Thymus (tissue), 11 donors: ENCODE measurements at regions not wholly inside any gene's neighbourhood (a gene's known extent, or its start where the extent isn't known, plus 50 kb on each side); places are given as distances from the start of the nearest gene placed in this dataset.

ENCODE experiments used
- DNase-seq, 9 donors: peaks; one replicate each; pipeline ENCODE4 v3.0.0-alpha.2; 2013; ENCODE audit warnings: low spot score in 9 of 9, low read depth in 6 of 9, missing footprints in 1 of 9
- H3K27ac ChIP-seq, 2 donors: one replicate each; pipeline ENCODE4 v1.5.1; 2013; ENCODE audit warnings: control low read depth in 1 of 2, low read depth in 1 of 2, low read length in 1 of 2, mild to moderate bottlenecking in 1 of 2, moderate library complexity in 1 of 2
- H3K27me3 ChIP-seq, 2 donors: one replicate each; pipeline ENCODE4 v1.5.1; 2013; ENCODE audit warnings: low read length in 1 of 2; ENCODE audit not compliant: control insufficient read depth in 2 of 2, insufficient read depth in 1 of 2
- H3K36me3 ChIP-seq, 2 donors: one replicate each; pipeline ENCODE4 v1.5.1; 2013; ENCODE audit warnings: low read length in 1 of 2, mild to moderate bottlenecking in 1 of 2, moderate library complexity in 1 of 2; ENCODE audit not compliant: control insufficient read depth in 2 of 2, insufficient read depth in 2 of 2
- H3K4me1 ChIP-seq, 2 donors: one replicate each; pipeline ENCODE4 v1.5.1; 2013; ENCODE audit warnings: low read length in 2 of 2; ENCODE audit not compliant: control insufficient read depth in 2 of 2, insufficient read depth in 2 of 2
- H3K4me3 ChIP-seq, 2 donors: one replicate each; pipeline ENCODE4 v1.5.1; 2013; ENCODE audit warnings: low read length in 2 of 2, control low read depth in 1 of 2, mild to moderate bottlenecking in 1 of 2
- H3K9me3 ChIP-seq, 2 donors: one replicate each; pipeline ENCODE4 v1.5.1; 2013; ENCODE audit warnings: low read length in 1 of 2, mild to moderate bottlenecking in 1 of 2; ENCODE audit not compliant: control insufficient read depth in 2 of 2, insufficient read depth in 1 of 2
- whole genome bisulfite sequencing: extraction: QIAGEN DNeasy Blood & Tissue Kit; methylation state at CpG from one replicate; pipeline ENCODE4 v1.1.7; 2013; 5-methylcytosine and 5-hydroxymethylcytosine counted together
- donor health status: healthy.

GRCh38 chr10:33459602-33460001 lies 125.1 kb upstream of the NRP1 start:
- Histone ChIP-seq H3K27me3 (no peaks in the 10 kb centered on the region), H3K27ac (no peak overlapping the region), H3K9me3 (no peaks in the 10 kb centered on the region), H3K4me3 (no peak overlapping the region), H3K36me3 (no peaks in the 10 kb centered on the region), H3K4me1 (no peaks in the 10 kb centered on the region)
- 97% methylated on average over 5 of the region's 5 CpGs for WGBS
- DNase-seq = no peak

GRCh38 chr10:33455029-33455428 lies 120.6 kb upstream of the NRP1 start:
- WGBS = 85% methylated on average over 2 of the region's 2 CpGs
- no peak overlapping the region for H3K27ac ChIP-seq
- H3K4me3 ChIP-seq = no peak overlapping the region
- H3K27me3 ChIP-seq = no peaks in the 10 kb centered on the region
- H3K4me1 ChIP-seq = no peaks in the 10 kb centered on the region
- H3K9me3 ChIP-seq = no peaks in the 10 kb centered on the region
- DNase-seq = no peak
- H3K36me3 ChIP-seq = no peaks in the 10 kb centered on the region

- H3K9me3 ChIP-seq = no peaks in the 10 kb centered on the region
- H3K27ac ChIP-seq = no peak overlapping the region
- no peak overlapping the region for H3K4me3 ChIP-seq
- WGBS = 92% methylated on average over 2 of the region's 2 CpGs
- H3K36me3 ChIP-seq = no peaks in the 10 kb centered on the region
- DNase-seq = no peak
- H3K27me3 ChIP-seq = no peaks in the 10 kb centered on the region
- H3K4me1 ChIP-seq = no peaks in the 10 kb centered on the region
These were observed 120.1 kb upstream of the NRP1 start for GRCh38 chr10:33454554-33454953.

- no peaks in the 10 kb centered on the region for H3K36me3 ChIP-seq
- H3K4me3 ChIP-seq = no peak overlapping the region
- no peaks in the 10 kb centered on the region for H3K9me3 ChIP-seq
- WGBS = 87% methylated on average over 9 of the region's 9 CpGs
- DNase-seq = no peak
- H3K4me1 ChIP-seq = no peaks in the 10 kb centered on the region
- no peak overlapping the region for H3K27ac ChIP-seq
- no peaks in the 10 kb centered on the region for H3K27me3 ChIP-seq
These were observed 118.9 kb upstream of the NRP1 start for GRCh38 chr10:33453081-33454025.

GRCh38 chr10:33448421-33449140 lies 114.1 kb upstream of the NRP1 start:
- Histone ChIP-seq H3K36me3 (no peaks in the 10 kb centered on the region), H3K4me1 (no peaks in the 10 kb centered on the region), H3K4me3 (no peak overlapping the region), H3K9me3 (no peaks in the 10 kb centered on the region), H3K27ac (no peak overlapping the region), H3K27me3 (no peaks in the 10 kb centered on the region)
- 95% methylated on average over 7 of the region's 7 CpGs for WGBS
- DNase-seq = no peak

- H3K4me3 ChIP-seq = no peak overlapping the region
- DNase-seq = no peak
- no peaks in the 10 kb centered on the region for H3K4me1 ChIP-seq
- WGBS = 66% methylated on average over 5 of the region's 5 CpGs
- no peaks in the 10 kb centered on the region for H3K9me3 ChIP-seq
- no peaks in the 10 kb centered on the region for H3K36me3 ChIP-seq
- H3K27ac ChIP-seq = no peak overlapping the region
- no peaks in the 10 kb centered on the region for H3K27me3 ChIP-seq
These were observed 107.1 kb upstream of the NRP1 start for GRCh38 chr10:33441561-33441960.

GRCh38 chr10:33434933-33435332 lies 100.5 kb upstream of the NRP1 start:
- Histone ChIP-seq H3K27me3 (no peaks in the 10 kb centered on the region), H3K36me3 (no peaks in the 10 kb centered on the region), H3K27ac (no peak overlapping the region), H3K4me3 (no peak overlapping the region), H3K9me3 (no peaks in the 10 kb centered on the region), H3K4me1 (no peaks in the 10 kb centered on the region)
- 64% methylated on average over 4 of the region's 4 CpGs for WGBS
- no peak for DNase-seq

- WGBS = 97% methylated on average over 4 of the region's 4 CpGs
- Histone ChIP-seq H3K27me3 (no peaks in the 10 kb centered on the region), H3K4me1 (no peaks in the 10 kb centered on the region), H3K4me3 (no peak overlapping the region), H3K27ac (no peak overlapping the region), H3K9me3 (no peaks in the 10 kb centered on the region), H3K36me3 (no peaks in the 10 kb centered on the region)
- DNase-seq = no peak
These were observed 94.2 kb upstream of the NRP1 start for GRCh38 chr10:33428682-33429081.

- no peak overlapping the region for H3K27ac ChIP-seq
- DNase-seq = no peak
- no peaks in the 10 kb centered on the region for H3K36me3 ChIP-seq
- no peaks in the 10 kb centered on the region for H3K4me1 ChIP-seq
- no peak overlapping the region for H3K4me3 ChIP-seq
- H3K27me3 ChIP-seq = no peaks in the 10 kb centered on the region
- no peaks in the 10 kb centered on the region for H3K9me3 ChIP-seq
- 97% methylated on average over 5 of the region's 5 CpGs for WGBS
These were observed 88.7 kb upstream of the NRP1 start for GRCh38 chr10:33423154-33423529.
